Stimulated activated CD4-positive, alpha-beta T cell treated with anti-CD3 and anti-CD28 coated beads, Interleukin-4, amount 100 ng/mL, for 1 hour (primary cell): ENCODE measurements at regions not wholly inside any gene's neighbourhood (a gene's known extent, or its start where the extent isn't known, plus 50 kb on each side); places are given as distances from the start of the nearest gene placed in this dataset.
"Not testable (repeated sequence)": the region's sequence is repeated elsewhere in the genome, so short reads cannot be mapped to it uniquely, and the experiment has no call there.

Experiments
- DNase-seq: peaks from one replicate; pipeline ENCODE4 v3.0.0-alpha.2; 2020

- no peak for DNase-seq
Measured at GRCh38 chr6:144437105-144437504, 152.0 kb downstream of the UTRN start.

DNA sequence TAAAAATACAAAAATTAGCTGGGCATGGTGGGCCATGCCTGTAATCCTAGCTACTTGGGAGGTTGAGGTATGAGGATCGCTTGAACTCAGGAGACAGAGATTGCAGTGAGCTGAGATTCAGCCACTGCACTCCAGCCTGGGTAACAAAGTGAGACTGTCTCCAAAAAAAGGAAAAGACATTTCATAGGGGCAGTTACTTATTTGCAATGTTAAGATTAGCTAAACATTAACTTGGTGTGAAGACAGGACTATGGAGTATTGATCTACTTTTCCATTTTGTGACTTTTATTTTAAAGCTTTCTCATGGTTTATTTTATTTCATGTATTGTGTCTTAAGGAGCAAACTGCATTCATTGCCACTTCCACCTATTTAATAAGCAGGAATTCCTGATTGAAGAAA is 153.0 kb downstream of the UTRN start:
- DNase-seq, result no peak

GRCh38 chr6:144439016-144439415 is 153.9 kb downstream of the UTRN start:
- no peak for DNase-seq

DNA sequence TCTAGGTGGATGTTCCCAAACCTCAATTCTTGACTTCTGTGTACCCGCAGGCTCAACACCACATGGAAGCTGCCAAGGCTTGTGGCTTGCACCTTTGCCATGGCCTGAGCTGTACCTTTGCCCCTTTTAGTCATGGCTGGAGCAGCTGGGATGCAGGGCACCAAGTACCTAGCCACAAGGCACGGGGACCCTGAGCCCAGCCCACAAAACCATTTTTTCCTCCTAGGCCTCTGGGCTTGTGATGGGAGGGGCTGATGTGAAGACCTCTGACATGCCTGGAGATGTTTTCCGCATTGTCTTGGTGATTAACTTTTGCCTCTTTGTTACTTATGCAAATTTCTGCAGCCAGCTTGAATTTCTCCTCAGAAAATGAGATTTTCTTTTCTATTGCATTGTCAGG is 156.7 kb downstream of the UTRN start:
- DNase-seq, result not testable (repeated sequence)

GRCh38 chr6:144443157-144443556 is 158.0 kb downstream of the UTRN start:
- DNase-seq, result no peak

DNA sequence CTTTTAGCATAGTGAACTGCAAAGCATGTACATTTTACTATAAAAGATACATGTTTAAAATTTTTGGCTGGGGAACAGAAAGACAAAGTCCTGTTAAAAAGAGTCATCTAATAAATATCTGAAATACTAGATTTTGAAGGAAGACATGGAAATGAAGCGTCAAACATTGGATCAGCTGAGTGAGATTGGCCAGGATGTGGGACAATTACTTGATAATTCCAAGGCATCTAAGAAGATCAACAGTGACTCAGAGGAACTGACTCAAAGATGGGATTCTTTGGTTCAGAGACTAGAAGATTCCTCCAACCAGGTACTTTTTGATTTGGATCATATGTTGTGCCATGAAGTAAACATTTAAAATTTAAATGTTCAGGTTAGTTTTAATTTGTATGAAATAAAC is 162.3 kb downstream of the UTRN start:
- DNase-seq, result no peak

GRCh38 chr6:144449218-144449617 is 164.1 kb downstream of the UTRN start:
- DNase-seq, result no peak

DNA sequence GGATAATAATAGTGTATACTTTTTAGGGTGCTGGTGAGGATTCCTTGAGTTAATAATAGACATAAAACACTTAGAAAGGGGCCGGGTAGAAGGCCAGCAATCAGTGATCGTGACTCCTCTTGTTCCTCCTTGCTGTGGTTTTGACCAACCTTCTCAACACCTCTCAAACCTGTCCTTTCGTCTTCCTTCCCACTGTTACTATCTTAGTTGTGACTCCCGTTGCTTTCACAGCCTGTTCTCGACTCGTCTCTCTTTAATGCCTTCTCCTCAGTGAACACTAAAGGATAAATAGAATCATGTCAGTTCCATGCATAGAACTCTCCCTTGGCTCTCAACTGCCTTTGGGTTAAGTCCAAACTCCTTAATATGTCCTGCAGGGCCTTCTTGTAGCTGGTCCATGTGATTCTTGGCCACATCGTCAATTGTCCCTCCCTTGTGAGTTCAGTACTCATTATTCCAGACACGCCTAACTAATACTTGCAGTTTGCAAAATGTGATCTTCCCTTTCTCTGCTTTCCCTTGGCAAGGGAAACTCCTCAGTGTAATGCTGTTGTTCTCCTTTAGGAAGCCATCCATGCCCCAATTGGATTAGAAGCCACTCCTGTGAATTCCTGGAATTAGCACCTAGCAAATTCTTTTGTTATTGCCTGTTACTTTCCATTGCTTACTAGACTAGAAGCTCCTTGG is 164.9 kb downstream of the UTRN start:
- DNase-seq, result no peak

GRCh38 chr6:144460327-144461095 is 175.4 kb downstream of the UTRN start:
- DNase-seq, result no peak

DNA sequence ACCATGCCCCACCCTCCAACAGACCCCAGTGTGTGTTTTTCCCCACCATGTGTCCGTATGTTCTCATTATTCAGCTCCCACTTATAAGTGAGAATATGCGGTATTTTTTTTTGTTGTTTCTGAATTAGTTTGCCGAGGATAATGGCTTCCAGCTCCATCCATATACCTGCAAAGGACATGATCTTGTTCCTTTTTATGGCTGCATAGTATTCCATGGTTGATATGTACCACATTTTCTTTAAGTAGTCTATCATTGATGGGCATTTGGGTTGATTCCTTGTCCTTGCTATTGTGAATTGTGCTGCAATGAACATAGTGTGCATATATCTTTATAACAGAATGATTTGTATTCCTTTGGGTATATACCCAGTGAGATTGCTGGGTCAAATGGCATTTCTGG is 176.9 kb downstream of the UTRN start:
- DNase-seq, result no peak

DNA sequence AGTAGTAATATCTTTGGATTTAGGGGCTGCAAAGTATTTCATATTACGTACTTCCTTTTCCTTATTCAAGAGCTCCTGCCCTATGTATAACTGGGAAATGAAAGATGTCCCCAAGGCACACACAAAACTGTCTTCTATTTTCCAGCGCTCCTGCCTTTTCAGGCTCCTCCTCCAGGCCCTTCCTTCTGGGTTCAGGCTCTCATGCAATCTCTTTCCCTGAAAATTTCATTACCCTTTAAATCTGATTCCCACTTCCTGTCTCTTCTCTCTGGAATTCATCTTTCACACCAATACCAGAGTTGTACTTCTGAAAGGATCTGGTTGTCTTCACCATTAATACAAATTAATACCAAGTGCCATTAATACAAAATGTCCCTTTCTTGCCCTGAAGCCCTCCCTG is 181.6 kb downstream of the UTRN start:
- no peak for DNase-seq

- DNase-seq, result no peak
Measured at GRCh38 chr6:144467172-144467762, 182.1 kb downstream of the UTRN start.

DNA sequence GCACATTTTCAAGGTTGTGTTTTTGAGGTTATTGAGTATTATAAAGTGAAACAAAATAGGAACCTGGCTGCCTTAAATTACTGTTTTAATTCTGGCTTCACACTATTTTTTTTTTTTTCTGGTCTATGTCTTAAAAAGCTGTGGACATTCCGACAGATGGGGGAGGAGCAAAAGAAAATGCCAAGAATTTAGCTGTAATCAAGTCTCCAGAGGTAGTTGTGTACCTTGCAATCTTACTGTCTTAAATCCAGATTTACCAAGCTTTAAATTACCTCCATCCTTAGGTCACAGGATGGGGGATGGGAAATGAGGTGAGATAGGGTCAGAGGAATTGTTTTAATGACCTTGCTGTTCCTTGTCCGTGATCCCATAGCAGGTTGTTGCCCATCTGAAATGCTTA is 182.8 kb downstream of the UTRN start:
- DNase-seq, result no peak

GRCh38 chr6:144468709-144469108 is 183.6 kb downstream of the UTRN start:
- peak; percentile 20 for DNase-seq

GRCh38 chr6:144469144-144469575 is 184.0 kb downstream of the UTRN start:
- no peak for DNase-seq

GRCh38 chr6:144470201-144470600 is 185.1 kb downstream of the UTRN start:
- DNase-seq, result not testable (repeated sequence)

DNA sequence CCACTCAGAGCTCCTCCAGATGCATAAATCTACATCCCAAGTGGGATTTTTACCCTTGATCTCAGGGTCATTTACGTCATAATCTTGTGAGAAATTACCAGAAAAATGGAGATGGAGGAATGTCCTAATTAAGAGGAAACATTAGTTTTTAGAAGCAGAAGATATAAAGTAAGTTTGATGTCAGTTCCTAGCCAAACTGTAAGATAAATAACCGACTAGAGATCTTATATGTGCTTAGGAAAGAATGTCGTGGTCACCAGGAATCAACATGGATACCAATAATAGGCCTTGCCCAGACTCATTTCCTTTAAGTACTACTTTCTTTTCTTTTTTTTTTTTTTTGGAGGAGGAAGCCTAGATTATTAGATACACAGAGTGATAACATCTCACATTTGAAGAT is 186.9 kb downstream of the UTRN start:
- DNase-seq, result no peak

DNA sequence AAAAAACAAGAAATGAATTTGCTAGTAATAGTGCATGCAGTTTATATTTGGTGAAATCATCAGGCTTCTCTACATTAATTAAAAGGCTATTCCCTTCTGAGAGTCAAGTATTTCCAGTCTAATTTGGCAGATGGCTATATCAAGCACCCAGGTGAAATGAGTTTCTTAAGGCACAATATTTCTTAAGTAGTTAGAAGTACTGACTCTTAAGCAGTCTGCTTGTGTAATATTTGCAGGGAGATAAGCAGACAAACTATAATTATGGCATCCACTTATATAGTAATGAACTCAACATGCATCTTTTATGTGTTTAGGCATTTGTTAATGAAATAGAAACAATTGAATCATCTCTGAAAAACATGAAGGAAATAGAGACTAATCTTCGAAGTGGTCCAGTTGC is 189.2 kb downstream of the UTRN start:
- no peak for DNase-seq

DNA sequence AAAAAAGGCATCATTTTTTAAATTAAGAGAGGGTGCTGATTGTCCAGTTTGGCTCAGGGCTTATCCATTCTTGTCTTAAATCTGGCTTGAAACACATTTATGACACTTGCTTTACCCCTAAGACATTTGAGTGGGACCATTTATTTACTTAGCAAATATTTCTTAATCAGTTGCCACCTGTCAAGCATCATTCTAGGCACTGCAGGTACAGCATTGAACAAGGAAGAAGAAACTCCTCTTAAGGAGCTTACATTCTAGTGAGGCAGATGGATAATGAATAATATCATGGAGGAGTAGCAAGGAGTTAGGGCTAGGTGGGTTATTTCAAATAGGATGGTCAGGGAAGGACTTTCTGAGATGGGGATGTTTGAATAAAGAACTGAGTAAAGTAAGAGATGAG is 189.8 kb downstream of the UTRN start:
- DNase-seq, result no peak

- no peak for DNase-seq
Measured at GRCh38 chr6:144475411-144475810, 190.3 kb downstream of the UTRN start.

GRCh38 chr6:144476286-144476685 is 191.2 kb downstream of the UTRN start:
- DNase-seq, result no peak

GRCh38 chr6:144477396-144477795 is 192.3 kb downstream of the UTRN start:
- DNase-seq, result no peak

GRCh38 chr6:144477856-144478255 is 192.7 kb downstream of the UTRN start:
- no peak for DNase-seq

GRCh38 chr6:144478483-144478882 is 193.3 kb downstream of the UTRN start:
- no peak for DNase-seq
